HG03175 (cell line): ENCODE measurements at regions not wholly inside any gene's neighbourhood (a gene's known extent, or its start where the extent isn't known, plus 50 kb on each side); places are given as distances from the start of the nearest gene placed in this dataset.
"Not testable (repeated sequence)": the region's sequence is repeated elsewhere in the genome, so short reads cannot be mapped to it uniquely, and the experiment has no call there.

Source experiments
- ATAC-seq: cut with Tn5 transposase; IDR thresholded peaks from one replicate; pipeline ENCODE4 v1.9.1; 2021; ENCODE audit warnings: mild to moderate bottlenecking, moderate library complexity; ENCODE audit not compliant: unreplicated experiment

DNA sequence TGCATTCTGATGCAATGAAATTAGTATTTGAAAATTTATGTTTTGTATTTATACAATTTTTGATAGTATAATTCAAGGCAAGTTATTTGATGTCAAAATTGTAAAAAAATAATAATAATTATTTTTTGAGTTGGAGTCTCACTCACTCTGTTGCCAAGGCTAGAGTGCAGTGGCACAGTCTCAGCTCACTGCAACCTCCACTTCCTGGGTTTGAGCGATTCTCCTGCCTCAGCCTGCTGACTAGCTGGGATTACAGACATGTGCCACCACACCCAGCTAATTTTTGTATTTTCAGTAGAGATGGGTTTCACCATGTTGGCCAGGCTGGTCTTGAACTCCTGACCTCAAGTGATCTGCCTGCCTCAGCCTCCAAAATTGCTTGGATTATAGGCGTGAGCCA, 342.4 kb upstream of the ARPP21 start:
- not testable (repeated sequence) for ATAC-seq

GRCh38 chr3:35305406-35305805, 333.9 kb upstream of the ARPP21 start:
- no peak for ATAC-seq

DNA sequence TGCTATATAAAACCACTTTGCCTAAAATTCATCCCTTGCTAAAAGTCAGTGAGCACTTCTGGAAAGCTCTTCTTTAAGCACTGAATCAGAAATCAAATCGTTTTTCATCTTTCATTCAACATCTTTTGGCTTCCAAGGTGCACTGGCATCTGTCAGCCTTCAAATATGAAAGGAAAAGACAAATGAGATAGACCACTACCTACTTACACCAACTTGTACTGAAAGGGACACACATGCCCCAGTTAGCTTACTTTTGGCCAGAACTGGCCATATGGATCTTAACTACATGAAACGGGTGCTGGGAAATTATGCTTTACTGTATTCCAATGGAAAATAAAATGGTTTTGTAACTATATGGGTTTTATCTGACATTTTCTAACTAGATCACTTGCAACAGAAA, 332.0 kb upstream of the ARPP21 start:
- ATAC-seq: no peak

- ATAC-seq: not testable (repeated sequence)
Observed at GRCh38 chr3:35316841-35317240, 322.5 kb upstream of the ARPP21 start.

GRCh38 chr3:35320646-35321407, 318.5 kb upstream of the ARPP21 start:
- no peak for ATAC-seq

DNA sequence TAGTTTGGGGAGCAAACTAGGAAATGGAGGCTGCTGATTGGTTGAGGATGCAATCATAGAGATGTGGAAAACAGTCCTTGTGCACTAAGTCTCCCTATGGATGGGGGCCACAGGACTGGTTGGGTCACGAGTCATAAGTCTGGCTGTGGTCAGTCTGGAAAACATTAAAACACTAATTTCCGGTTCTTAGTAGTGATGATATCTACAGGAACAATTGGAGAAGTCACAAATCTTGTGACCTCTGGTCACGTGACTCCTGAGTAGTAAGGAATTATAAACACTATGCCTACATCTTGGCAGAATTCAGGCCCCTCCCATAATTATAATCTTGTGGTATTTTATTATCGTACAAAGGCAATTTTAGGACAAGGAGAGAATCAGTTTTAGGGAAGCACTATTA, 317.3 kb upstream of the ARPP21 start:
- no peak for ATAC-seq

DNA sequence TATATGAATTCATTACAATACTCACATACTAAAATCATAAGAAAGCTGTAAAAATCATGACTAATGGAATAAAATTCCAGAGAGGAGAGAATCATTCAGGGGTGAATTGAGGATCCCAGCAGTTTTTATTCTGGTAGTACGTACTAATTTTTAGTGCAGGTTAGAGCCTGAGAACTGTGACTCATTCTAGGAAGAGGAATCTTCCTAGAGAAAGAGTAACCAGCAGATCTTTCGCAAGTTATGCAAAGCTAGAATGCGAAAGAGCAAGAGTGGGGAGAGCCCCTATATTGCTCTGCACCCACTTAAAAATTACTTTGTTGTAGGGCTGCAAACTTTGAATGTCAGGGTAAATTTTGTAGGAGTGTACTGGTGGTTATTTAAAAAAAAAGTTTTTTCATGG, 303.6 kb upstream of the ARPP21 start:
- ATAC-seq: no peak

GRCh38 chr3:35336601-35337000, 302.7 kb upstream of the ARPP21 start:
- ATAC-seq: no peak

GRCh38 chr3:35338186-35338585, 301.1 kb upstream of the ARPP21 start:
- no peak for ATAC-seq

DNA sequence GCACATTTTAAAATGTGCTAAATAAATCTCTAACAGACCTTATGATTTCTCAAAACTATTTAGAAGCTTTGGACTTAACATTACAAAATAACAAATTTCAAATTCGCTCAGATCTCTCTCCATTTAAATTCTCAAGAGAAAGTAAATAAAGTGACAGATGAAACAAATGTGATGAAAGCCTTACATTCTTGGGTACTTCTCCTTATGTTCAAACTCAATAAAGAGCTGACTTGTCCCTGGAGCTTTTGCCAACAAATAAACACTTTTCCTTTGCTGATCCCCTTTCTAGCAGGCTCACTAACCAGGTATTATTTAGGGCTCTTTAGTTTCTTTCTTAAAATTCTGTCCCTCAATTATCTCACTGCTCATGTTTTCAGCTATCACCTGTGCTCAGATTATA, 259.1 kb upstream of the ARPP21 start:
- ATAC-seq: no peak

DNA sequence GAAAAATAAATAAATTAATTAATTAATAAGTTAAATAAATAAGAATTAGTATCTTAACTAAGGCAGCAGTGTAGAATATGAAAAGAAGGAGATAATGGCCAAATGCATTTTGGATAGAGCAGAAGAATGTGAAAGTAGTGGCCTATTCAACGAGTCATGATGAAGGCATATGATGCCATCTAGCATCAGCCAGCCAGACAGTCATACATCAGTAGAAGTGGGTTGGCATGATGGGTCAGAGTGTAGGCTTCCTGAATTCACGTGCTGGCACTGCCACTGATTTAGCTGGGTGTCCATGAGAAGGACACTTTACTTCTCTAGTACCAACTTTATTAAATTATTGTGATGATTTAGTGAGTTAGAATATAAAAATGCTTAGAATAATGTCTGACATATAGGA, 256.1 kb upstream of the ARPP21 start:
- no peak for ATAC-seq

- ATAC-seq: no peak
Observed at GRCh38 chr3:35383719-35384555, 255.4 kb upstream of the ARPP21 start.

DNA sequence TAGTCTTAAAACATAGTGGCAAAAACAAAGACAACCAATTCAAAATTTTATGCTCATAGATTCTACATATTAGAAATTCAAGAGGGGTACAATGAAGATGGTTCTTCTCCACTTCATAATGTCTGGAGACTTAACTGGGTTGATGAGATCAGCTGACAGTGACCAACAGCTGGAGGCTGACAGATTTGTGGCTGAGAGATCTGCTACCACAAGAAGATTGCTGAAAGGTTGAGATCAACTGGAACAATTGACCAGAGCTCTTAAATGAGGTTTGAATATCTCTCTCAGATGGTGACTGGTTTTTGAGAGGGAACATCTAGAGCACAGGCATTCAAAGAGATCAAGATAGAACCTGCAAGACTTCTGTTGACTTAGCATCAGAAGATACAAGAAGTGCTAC, 254.1 kb upstream of the ARPP21 start:
- no peak for ATAC-seq

- ATAC-seq: no peak
Observed at GRCh38 chr3:35389907-35390306, 249.4 kb upstream of the ARPP21 start.

GRCh38 chr3:35392187-35392586, 247.1 kb upstream of the ARPP21 start:
- ATAC-seq: no peak

- ATAC-seq: no peak
Observed at GRCh38 chr3:35393901-35394799, 245.2 kb upstream of the ARPP21 start.

DNA sequence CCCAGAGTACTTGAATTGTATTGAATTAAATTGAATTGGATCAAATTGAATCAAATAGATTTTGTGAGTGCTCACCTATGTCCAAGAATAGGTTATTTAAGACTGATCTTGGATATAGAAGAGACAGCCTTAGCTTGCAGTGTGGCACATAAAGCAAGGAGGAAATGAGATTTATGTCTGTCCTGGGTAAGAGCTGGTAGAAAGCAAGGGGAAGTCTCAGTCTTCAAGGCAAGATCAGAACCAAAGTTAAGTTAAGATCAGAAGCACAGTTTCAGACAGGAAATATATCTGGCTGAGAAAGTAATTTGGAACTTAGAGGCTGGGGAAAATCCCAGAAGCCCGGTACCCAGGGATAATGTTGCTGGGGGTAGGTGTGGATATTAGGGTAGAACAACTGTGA, 244.4 kb upstream of the ARPP21 start:
- ATAC-seq: no peak

GRCh38 chr3:35401671-35402070, 237.7 kb upstream of the ARPP21 start:
- ATAC-seq: no peak

- ATAC-seq: no peak
Observed at GRCh38 chr3:35404571-35404970, 234.8 kb upstream of the ARPP21 start.

GRCh38 chr3:35408882-35409281, 230.4 kb upstream of the ARPP21 start:
- no peak for ATAC-seq

DNA sequence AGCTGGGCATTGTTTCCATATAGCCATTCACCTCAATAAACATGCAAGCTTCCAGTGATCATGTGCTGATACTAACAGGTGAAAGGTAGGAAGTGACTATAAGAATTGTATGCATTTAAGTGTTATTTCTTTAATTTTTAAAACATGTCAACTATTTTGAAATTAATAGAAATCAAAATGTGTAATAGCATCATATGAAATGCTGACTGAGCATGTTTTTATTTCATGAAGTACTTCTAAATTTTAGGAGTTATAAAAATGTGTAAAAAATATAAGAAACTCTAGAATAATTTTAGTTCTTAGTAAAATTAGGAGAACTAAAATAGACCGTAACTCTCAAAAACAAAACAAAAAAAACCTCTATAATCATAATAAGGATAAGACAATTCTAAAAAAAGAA, 229.3 kb upstream of the ARPP21 start:
- ATAC-seq: no peak
